ENCODE measurements at regions not wholly inside any gene's neighbourhood (a gene's known extent, or its start where the extent isn't known, plus 50 kb on each side); places are given as distances from the start of the nearest gene placed in this dataset.

DNA sequence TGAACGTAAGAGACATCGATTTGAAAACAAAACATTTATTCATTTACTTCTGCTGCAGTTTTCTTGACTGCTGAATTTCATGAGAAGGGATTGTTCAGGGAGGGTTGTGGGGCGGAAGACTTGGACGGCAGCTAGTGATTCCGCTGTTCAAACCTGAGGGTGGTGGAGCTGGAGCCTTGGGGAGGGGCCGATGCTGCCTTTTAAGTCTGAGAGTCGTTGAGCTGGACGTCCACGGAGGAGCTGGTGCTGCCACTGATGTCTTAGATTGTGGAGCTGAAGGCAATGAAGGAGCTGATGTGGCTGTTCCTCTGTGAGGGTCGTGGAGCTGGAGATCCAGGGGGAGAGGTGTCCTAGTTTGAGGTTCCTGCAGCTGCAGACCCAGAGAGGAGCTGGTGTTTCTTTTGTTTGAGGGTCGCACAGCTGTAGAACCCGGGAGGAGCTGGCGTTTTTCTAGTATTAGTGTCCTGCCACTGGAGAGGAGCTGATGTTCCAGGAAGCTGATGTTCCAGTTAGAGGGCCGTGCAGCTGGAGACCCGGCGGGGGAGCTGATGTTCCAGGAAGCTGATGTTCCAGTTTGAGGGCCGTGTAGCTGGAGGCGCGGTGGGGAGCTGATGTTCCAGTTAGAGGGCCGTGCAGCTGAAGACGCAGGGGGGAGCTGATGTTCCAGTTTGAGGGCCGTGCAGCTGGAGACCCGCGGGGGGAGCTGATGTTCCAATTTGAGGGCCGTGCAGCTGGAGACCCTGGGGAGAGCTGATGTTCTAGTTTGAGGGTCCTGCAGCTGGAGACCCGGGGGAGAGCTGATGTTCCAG, 150.9 kb downstream of the RTP5 start:
- Histone ChIP-seq H3K4me3 (ENCODE audit: low read depth in 1 of 5, low read length in 5 of 5) (no peak overlapping the region), H3K36me3 (ENCODE audit: control insufficient read depth in 5 of 5, insufficient read depth in 5 of 5, low read length in 5 of 5) (no peaks in the 10 kb centered on the region), H3K27ac (ENCODE audit: low read depth, low read length) (no peak overlapping the region), H3K9me3 (ENCODE audit: control insufficient read depth in 5 of 5, low read length in 5 of 5) (no peaks in the 10 kb centered on the region), H3K4me1 (ENCODE audit: control insufficient read depth in 5 of 5, insufficient read depth in 5 of 5, low read length in 5 of 5) (no peaks in the 10 kb centered on the region), H3K27me3 (ENCODE audit: control insufficient read depth in 5 of 5, insufficient read depth in 4 of 5, low read length in 5 of 5) (peaks cover 4 to 28% (median 14%) of the 10 kb centered on the region in 5 donors), H3K9ac (ENCODE audit: low read length in 5 of 5) (no peak overlapping the region)

DNA sequence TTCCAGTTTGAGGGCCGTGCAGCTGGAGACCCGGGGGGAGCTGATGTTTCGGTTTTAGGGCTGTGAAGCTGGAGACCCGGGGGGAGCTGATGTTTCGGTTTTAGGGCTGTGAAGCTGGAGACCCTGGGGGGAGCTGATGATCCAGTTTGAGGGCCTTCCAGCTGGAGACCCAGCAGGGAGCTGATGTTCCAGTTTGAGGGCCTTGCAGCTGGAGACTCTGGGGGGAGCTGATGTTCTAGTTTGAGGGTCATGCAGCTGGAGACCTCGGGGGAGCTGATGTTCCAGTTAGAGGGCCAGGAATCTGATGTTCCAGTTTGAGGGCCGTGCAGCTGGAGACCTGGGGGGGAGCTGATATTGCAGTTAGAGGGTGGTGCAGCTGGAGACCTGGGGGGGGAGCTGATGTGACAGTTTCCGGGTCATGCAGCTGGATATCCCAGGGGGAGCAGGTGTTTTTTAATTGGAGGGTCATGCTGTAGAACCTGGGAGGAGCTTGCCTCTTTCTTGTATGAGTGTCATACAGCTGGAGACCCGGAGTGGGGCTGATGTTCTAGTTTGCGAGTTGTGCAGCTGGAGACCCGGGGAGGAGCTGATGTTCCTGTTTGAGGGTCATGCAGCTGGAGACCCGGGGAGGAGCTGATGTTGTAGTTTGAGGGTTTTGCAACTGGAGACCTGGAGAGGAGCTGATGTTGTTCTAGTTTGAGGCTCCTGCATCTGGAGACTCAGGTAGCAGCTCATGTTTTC, 153.2 kb downstream of the RTP5 start:
- peaks cover 4 to 22% (median 13%) of the 10 kb centered on the region in 5 donors for H3K27me3 ChIP-seq (ENCODE audit: control insufficient read depth in 5 of 5, insufficient read depth in 4 of 5, low read length in 5 of 5)
- H3K4me3 ChIP-seq (ENCODE audit: low read depth in 1 of 5, low read length in 5 of 5): no peak overlapping the region
- peaks cover 0 to 3% (median 0%) of the 10 kb centered on the region in 5 donors for H3K4me1 ChIP-seq (ENCODE audit: control insufficient read depth in 5 of 5, insufficient read depth in 5 of 5, low read length in 5 of 5)
- H3K9me3 ChIP-seq (ENCODE audit: control insufficient read depth in 5 of 5, low read length in 5 of 5): no peaks in the 10 kb centered on the region
- H3K36me3 ChIP-seq (ENCODE audit: control insufficient read depth in 5 of 5, insufficient read depth in 5 of 5, low read length in 5 of 5): no peaks in the 10 kb centered on the region
- H3K9ac ChIP-seq (ENCODE audit: low read length in 5 of 5): no peak overlapping the region
- H3K27ac ChIP-seq (ENCODE audit: low read depth, low read length): no peak overlapping the region

DNA sequence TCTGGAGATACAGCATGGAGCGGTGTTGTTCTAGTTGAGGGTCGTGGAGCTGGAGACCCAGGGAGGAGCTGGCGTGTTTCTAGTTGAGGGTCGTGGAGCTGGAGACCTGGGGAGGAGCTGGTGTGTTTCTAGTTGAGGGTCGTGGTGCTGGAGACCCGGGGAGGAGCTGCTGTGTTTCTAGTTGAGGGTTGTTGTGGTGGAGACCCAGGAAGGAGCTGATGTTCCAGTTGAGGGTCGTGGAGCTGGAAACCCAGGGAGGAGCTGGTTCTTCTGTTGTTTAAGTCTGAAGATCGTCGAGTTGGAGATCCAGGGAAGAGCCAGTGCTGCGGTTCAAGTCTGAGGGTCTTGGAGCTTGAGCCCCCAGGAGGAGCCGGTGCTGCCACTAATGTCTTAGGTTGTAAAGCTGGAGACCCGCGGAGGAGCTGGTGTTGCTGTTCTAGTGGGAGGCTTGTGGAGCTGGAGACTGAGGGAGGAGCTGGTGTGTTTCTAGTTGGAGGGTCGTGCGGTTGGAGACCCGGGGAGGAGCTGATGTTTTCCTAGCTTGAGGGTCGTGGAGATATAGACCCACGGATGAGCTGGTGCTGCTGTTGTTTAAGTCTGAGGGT, 155.3 kb downstream of the RTP5 start:
- H3K27me3 ChIP-seq (ENCODE audit: control insufficient read depth in 5 of 5, insufficient read depth in 4 of 5, low read length in 5 of 5): peaks cover 4 to 29% (median 21%) of the 10 kb centered on the region in 5 donors
- no peak overlapping the region for H3K27ac ChIP-seq (ENCODE audit: low read depth, low read length)
- H3K9ac ChIP-seq (ENCODE audit: low read length in 5 of 5): no peak overlapping the region
- no peak overlapping the region for H3K4me3 ChIP-seq (ENCODE audit: low read depth in 1 of 5, low read length in 5 of 5)
- no peaks in the 10 kb centered on the region for H3K9me3 ChIP-seq (ENCODE audit: control insufficient read depth in 5 of 5, low read length in 5 of 5)
- peaks cover 0 to 3% (median 0%) of the 10 kb centered on the region in 5 donors for H3K4me1 ChIP-seq (ENCODE audit: control insufficient read depth in 5 of 5, insufficient read depth in 5 of 5, low read length in 5 of 5)
- no peaks in the 10 kb centered on the region for H3K36me3 ChIP-seq (ENCODE audit: control insufficient read depth in 5 of 5, insufficient read depth in 5 of 5, low read length in 5 of 5)

DNA sequence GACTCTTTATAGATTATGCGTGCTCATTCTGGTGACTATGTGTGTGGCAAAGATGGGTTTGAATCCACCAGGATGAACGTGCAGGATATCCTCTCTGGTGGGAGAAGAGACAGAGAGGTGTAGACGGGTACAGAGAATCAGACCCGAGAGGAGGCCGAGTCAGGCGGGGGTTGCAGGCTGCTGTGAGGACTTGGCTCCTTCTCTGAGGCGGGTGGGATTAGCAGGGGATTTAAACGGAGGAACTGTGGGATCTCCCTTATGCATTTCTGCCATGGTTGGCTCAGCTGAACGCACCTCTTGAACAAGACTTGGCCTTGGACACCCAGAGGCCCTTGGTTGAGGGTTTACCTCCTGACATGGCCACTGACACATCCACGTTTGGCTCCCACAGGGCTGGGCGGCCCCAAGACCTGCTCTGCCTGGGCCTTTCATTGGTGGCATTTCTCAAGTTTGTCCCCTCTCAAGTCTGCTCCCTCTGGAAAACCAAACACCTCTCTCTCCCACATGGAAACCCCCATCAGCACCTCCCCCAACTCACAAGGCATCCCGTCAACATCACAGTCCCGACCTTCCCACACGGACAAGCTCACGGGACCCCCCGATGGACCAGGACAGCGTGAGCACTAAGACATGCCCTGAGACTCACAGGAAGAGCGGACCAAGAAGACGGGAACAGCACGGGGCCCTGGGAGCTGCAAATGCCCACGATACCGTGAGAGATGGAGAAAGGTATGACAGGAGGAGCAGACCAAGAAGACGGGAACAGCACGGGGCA, 158.3 kb downstream of the RTP5 start:
- Histone ChIP-seq H3K9me3 (ENCODE audit: control insufficient read depth in 5 of 5, low read length in 5 of 5) (no peaks in the 10 kb centered on the region), H3K36me3 (ENCODE audit: control insufficient read depth in 5 of 5, insufficient read depth in 5 of 5, low read length in 5 of 5) (no peaks in the 10 kb centered on the region), H3K27me3 (ENCODE audit: control insufficient read depth in 5 of 5, insufficient read depth in 4 of 5, low read length in 5 of 5) (peaks cover 4 to 38% (median 23%) of the 10 kb centered on the region in 5 donors), H3K27ac (ENCODE audit: low read depth, low read length) (no peak overlapping the region), H3K4me3 (ENCODE audit: low read depth in 1 of 5, low read length in 5 of 5) (no peak overlapping the region), H3K9ac (ENCODE audit: low read length in 5 of 5) (no peak overlapping the region), H3K4me1 (ENCODE audit: control insufficient read depth in 5 of 5, insufficient read depth in 5 of 5, low read length in 5 of 5) (peaks cover 0 to 3% (median 0%) of the 10 kb centered on the region in 5 donors)

DNA sequence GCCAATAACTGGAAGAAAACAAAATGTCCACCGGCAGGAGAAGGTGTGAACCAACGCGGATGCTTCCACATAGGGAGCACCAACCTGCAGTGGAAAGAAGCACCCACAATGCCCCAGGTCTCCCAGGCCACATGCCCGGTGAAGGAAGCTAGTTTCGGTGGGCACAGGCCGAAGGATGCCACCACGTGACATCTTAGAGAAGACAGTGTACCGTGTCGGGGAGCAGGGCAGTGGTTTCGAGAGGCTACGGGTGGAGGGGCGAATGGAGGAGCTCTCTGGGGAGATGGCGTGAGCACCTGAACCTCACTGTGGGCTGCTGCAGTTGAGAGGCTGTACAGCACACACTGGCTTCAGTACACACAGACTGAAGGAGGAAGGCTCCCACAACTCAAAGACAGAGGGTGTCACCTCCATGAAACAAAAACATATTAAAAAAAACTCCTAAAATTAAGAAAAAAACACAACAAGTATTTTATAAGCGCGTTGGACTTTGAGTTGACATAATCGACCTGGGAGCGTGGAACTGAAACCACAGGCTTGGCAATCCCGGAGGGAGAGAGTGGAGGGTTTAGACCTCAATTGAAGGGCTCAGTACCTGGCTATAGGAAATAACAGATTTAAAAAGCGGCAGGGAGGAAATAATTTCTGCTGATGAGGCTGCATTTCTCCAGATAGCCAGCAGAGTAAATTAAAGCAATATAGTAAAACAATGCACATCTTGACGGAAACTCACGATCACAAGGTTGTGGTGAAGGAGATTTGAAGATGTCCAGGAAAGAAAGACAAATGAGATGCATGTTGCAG, 160.1 kb downstream of the RTP5 start:
- Histone ChIP-seq H3K9me3 (ENCODE audit: control insufficient read depth in 5 of 5, low read length in 5 of 5) (no peaks in the 10 kb centered on the region), H3K27me3 (ENCODE audit: control insufficient read depth in 5 of 5, insufficient read depth in 4 of 5, low read length in 5 of 5) (peaks cover 8 to 38% (median 21%) of the 10 kb centered on the region in 5 donors), H3K9ac (ENCODE audit: low read length in 5 of 5) (no peak overlapping the region), H3K36me3 (ENCODE audit: control insufficient read depth in 5 of 5, insufficient read depth in 5 of 5, low read length in 5 of 5) (no peaks in the 10 kb centered on the region), H3K4me1 (ENCODE audit: control insufficient read depth in 5 of 5, insufficient read depth in 5 of 5, low read length in 5 of 5) (peaks cover 0 to 3% (median 0%) of the 10 kb centered on the region in 5 donors), H3K4me3 (ENCODE audit: low read depth in 1 of 5, low read length in 5 of 5) (no peak overlapping the region), H3K27ac (ENCODE audit: low read depth, low read length) (no peak overlapping the region)

DNA sequence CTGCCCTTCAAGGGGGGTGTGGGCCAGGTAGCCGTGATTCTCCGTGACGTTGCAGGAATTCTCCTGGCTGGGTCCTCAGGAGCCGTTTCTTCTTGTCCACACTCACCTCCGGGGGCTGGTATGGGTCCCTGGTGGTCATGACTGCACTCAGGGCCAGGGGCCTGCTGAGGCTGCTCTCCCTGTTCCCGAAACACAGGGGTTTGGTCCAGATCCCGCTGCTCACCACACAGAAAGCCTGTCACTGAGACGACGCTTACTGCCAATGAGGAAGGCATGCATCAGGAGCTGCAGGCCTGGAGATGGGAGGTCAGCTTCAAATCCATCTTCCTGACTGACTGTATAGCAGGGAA, 160.7 kb downstream of the RTP5 start:
- no peak overlapping the region for H3K4me3 ChIP-seq (ENCODE audit: low read depth in 1 of 5, low read length in 5 of 5)
- no peak overlapping the region for H3K9ac ChIP-seq (ENCODE audit: low read length in 5 of 5)
- H3K27me3 ChIP-seq (ENCODE audit: control insufficient read depth in 5 of 5, insufficient read depth in 4 of 5, low read length in 5 of 5): peaks cover 6 to 32% (median 15%) of the 10 kb centered on the region in 5 donors
- no peak overlapping the region for H3K27ac ChIP-seq (ENCODE audit: low read depth, low read length)
- peaks cover 0 to 3% (median 0%) of the 10 kb centered on the region in 5 donors for H3K4me1 ChIP-seq (ENCODE audit: control insufficient read depth in 5 of 5, insufficient read depth in 5 of 5, low read length in 5 of 5)
- no peaks in the 10 kb centered on the region for H3K36me3 ChIP-seq (ENCODE audit: control insufficient read depth in 5 of 5, insufficient read depth in 5 of 5, low read length in 5 of 5)
- no peaks in the 10 kb centered on the region for H3K9me3 ChIP-seq (ENCODE audit: control insufficient read depth in 5 of 5, low read length in 5 of 5)

DNA sequence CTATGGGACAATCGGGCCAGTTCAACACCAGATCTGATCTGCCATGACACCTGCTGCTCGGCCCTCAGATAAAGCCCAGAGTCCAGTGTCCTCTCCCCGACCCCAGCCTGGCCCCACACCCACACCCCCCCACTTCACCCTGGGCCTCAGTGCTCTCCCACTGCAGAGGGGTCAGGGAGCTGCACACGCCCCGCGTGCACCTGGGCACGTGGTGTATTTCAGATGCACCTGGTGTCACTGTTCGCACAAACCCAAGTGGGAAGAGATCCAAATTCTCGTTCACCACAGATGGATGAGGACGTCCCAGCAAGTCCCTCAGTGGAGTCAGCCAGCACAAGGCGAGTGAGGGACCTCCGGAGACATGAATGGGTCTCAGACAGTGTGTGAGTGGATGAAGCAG, 161.3 kb downstream of the RTP5 start:
- H3K27me3 ChIP-seq (ENCODE audit: control insufficient read depth in 5 of 5, insufficient read depth in 4 of 5, low read length in 5 of 5): peaks cover 6 to 32% (median 15%) of the 10 kb centered on the region in 5 donors
- H3K36me3 ChIP-seq (ENCODE audit: control insufficient read depth in 5 of 5, insufficient read depth in 5 of 5, low read length in 5 of 5): no peaks in the 10 kb centered on the region
- H3K27ac ChIP-seq (ENCODE audit: low read depth, low read length): no peak overlapping the region
- peaks cover 0 to 3% (median 0%) of the 10 kb centered on the region in 5 donors for H3K4me1 ChIP-seq (ENCODE audit: control insufficient read depth in 5 of 5, insufficient read depth in 5 of 5, low read length in 5 of 5)
- no peaks in the 10 kb centered on the region for H3K9me3 ChIP-seq (ENCODE audit: control insufficient read depth in 5 of 5, low read length in 5 of 5)
- no peak overlapping the region for H3K9ac ChIP-seq (ENCODE audit: low read length in 5 of 5)
- H3K4me3 ChIP-seq (ENCODE audit: low read depth in 1 of 5, low read length in 5 of 5): no peak overlapping the region

DNA sequence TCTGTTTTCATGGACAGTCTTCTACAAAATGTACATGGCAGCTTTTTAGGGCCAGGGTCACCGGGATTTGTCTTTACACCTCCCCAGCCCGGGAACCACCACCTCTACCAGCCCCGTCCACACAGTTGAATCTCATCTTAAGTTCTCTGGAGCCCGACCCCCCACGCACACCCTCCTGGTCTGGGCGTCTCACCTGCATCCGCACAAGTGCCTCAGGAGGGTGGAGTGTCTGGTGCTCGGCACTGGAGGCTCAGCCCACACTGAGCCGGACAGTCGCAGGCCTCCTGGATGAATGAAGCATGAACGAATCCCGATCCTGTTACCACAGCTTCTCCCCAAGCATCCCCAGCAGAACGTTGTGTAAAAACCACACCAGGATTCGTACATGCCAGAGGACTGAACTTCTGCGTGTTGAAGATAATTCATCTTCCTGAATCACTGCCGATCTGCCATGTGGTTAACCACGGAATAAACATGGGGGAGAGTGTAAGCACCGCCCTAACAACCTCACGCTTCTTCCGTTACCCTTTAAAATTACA, 162.0 kb downstream of the RTP5 start:
- Histone ChIP-seq H3K4me3 (ENCODE audit: low read depth in 1 of 5, low read length in 5 of 5) (no peak overlapping the region), H3K9ac (ENCODE audit: low read length in 5 of 5) (no peak overlapping the region)

More for the DNA sequence above, 162.0 kb downstream of the RTP5 start:
- H3K9me3 ChIP-seq (ENCODE audit: control insufficient read depth in 5 of 5, low read length in 5 of 5): no peaks in the 10 kb centered on the region
- H3K27ac ChIP-seq (ENCODE audit: low read depth, low read length): no peak overlapping the region
- peaks cover 0 to 2% (median 0%) of the 10 kb centered on the region in 5 donors for H3K4me1 ChIP-seq (ENCODE audit: control insufficient read depth in 5 of 5, insufficient read depth in 5 of 5, low read length in 5 of 5)
- H3K27me3 ChIP-seq (ENCODE audit: control insufficient read depth in 5 of 5, insufficient read depth in 4 of 5, low read length in 5 of 5): peaks cover 12 to 36% (median 22%) of the 10 kb centered on the region in 5 donors
- no peaks in the 10 kb centered on the region for H3K36me3 ChIP-seq (ENCODE audit: control insufficient read depth in 5 of 5, insufficient read depth in 5 of 5, low read length in 5 of 5)
